SK-N-SH treated with all-trans-retinoic acid at 6 μM for 48 hours (cell line): ENCODE measurements at regions not wholly inside any gene's neighbourhood (a gene's known extent, or its start where the extent isn't known, plus 50 kb on each side); places are given as distances from the start of the nearest gene placed in this dataset.

Experiments used
- ATAC-seq: fragments of 200-7000 bp; cut with Tn5 transposase; 3 replicates; pipeline ENCODE4 v1.9.1; 2020; ENCODE audit warnings: mild to moderate bottlenecking, moderate library complexity
- BACH2 ChIP-seq: fragments of 250-450 bp; sonication (Bioruptor Pico); IDR thresholded peaks from 2 replicates; pipeline ENCODE4 v1.9.0; 2021; ENCODE audit warnings: mild to moderate bottlenecking, borderline replicate concordance
- CSDC2 ChIP-seq: fragments of 250-450 bp; sonication (Bioruptor Pico); IDR thresholded peaks from 2 replicates; pipeline ENCODE4 v1.5.0; 2020; ENCODE audit warnings: mild to moderate bottlenecking, moderate library complexity
- PPARA ChIP-seq: fragments of 250-450 bp; sonication (Bioruptor Pico); IDR thresholded peaks from 2 replicates; pipeline ENCODE4 v1.5.0; 2020; ENCODE audit warnings: mild to moderate bottlenecking, borderline replicate concordance
- RARB ChIP-seq: fragments of 250-450 bp; sonication (Bioruptor Pico); IDR thresholded peaks from 2 replicates; pipeline ENCODE4 v1.8.0; 2021; ENCODE audit warnings: mild to moderate bottlenecking, moderate library complexity
- SNAI2 ChIP-seq: fragments of 250-450 bp; sonication (Bioruptor Pico); IDR thresholded peaks from 2 replicates; pipeline ENCODE4 v1.5.0; 2020; ENCODE audit warnings: mild to moderate bottlenecking, moderate library complexity
- TOX ChIP-seq: fragments of 250-450 bp; sonication (Bioruptor Pico); IDR thresholded peaks from 2 replicates; pipeline ENCODE4 v1.8.0; 2021; ENCODE audit warnings: mild to moderate bottlenecking, moderate library complexity, borderline replicate concordance
- ZC3H10 ChIP-seq: fragments of 250-450 bp; sonication (Bioruptor Pico); IDR thresholded peaks from 2 replicates; pipeline ENCODE4 v1.5.1; 2021; ENCODE audit warnings: mild to moderate bottlenecking, moderate library complexity
- ZFP3 ChIP-seq: fragments of 250-450 bp; sonication (Bioruptor Pico); IDR thresholded peaks from 2 replicates; pipeline ENCODE4 v1.5.0; 2020; ENCODE audit warnings: mild to moderate bottlenecking, moderate library complexity
- ZFP30 ChIP-seq: fragments of 450-650 bp; formaldehyde crosslinking; IDR thresholded peaks from 2 replicates; pipeline ENCODE4 v1.5.0; 2022; ENCODE audit warnings: mild to moderate bottlenecking, moderate library complexity
- ZNF565 ChIP-seq: fragments of 450-650 bp; formaldehyde crosslinking; conservative IDR thresholded peaks from 2 replicates; pipeline ENCODE4 v1.5.0; 2020; ENCODE audit warnings: low read depth, mild to moderate bottlenecking, moderate library complexity
- ZNF70 ChIP-seq: fragments of 450-650 bp; formaldehyde crosslinking; IDR thresholded peaks from 2 replicates; pipeline ENCODE4 v1.5.0; 2020; ENCODE audit warnings: mild to moderate bottlenecking, moderate library complexity
- TF ChIP-seq, protein P1 (sequence below): fragments of 250-450 bp; sonication (Bioruptor Pico); IDR thresholded peaks from 2 replicates; pipeline ENCODE4 v1.8.0; 2020; ENCODE audit warnings: mild to moderate bottlenecking, moderate library complexity, borderline replicate concordance
- TF ChIP-seq, protein P2 (sequence below): fragments of 250-450 bp; sonication (Bioruptor Pico); IDR thresholded peaks from 2 replicates; pipeline ENCODE4 v1.5.0; 2020; ENCODE audit warnings: mild to moderate bottlenecking, moderate library complexity
- TF ChIP-seq, protein P3 (sequence below): fragments of 250-450 bp; sonication (Bioruptor Pico); IDR thresholded peaks from 2 replicates; pipeline ENCODE4 v1.8.0; 2021; ENCODE audit warnings: low read depth, mild to moderate bottlenecking, moderate library complexity, borderline replicate concordance
- TF ChIP-seq, protein P4 (sequence below): fragments of 250-450 bp; sonication (Bioruptor Pico); IDR thresholded peaks from 2 replicates; pipeline ENCODE4 v1.5.1; 2020; ENCODE audit warnings: low read depth, mild to moderate bottlenecking, moderate library complexity
- TF ChIP-seq, protein P5 (sequence below): fragments of 250-450 bp; sonication (Bioruptor Pico); IDR thresholded peaks from 2 replicates; pipeline ENCODE4 v1.5.1; 2021; ENCODE audit warnings: mild to moderate bottlenecking, moderate library complexity

DNA sequence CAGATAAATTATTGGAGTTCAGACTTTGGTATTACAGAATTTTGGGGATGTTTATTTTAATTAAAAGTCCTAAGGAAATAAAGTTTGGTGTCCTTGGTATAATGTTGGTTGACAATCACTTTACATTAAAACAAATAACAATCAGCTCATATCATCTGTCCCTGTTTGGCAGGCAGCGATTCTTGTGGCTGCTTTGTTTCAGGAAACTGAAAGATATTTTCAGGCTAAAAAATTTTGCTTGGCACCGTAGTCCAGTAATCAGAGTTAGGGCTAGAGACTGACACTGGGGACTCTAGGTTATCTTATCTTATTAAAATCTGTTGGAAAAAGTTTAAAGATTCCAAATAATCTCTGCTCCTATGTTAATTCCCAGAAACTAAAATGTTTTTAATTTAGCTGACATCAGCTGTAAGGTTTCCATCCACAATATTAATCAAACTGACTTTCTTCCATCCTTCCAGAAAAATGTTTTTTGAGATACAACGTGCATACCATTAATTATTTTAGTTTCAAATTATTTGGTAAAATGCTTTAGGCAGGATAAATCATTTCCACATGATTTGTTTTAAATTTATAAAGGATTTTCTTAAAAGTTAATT is 97.6 kb downstream of the ZIC5 start:
- TF ChIP-seq, protein P1, sequence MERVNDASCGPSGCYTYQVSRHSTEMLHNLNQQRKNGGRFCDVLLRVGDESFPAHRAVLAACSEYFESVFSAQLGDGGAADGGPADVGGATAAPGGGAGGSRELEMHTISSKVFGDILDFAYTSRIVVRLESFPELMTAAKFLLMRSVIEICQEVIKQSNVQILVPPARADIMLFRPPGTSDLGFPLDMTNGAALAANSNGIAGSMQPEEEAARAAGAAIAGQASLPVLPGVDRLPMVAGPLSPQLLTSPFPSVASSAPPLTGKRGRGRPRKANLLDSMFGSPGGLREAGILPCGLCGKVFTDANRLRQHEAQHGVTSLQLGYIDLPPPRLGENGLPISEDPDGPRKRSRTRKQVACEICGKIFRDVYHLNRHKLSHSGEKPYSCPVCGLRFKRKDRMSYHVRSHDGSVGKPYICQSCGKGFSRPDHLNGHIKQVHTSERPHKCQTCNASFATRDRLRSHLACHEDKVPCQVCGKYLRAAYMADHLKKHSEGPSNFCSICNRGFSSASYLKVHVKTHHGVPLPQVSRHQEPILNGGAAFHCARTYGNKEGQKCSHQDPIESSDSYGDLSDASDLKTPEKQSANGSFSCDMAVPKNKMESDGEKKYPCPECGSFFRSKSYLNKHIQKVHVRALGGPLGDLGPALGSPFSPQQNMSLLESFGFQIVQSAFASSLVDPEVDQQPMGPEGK (CRISPR knock-in tag) = no peak
- TF ChIP-seq PPARA (CRISPR knock-in tag) = no peak
- no peak for ATAC-seq

DNA sequence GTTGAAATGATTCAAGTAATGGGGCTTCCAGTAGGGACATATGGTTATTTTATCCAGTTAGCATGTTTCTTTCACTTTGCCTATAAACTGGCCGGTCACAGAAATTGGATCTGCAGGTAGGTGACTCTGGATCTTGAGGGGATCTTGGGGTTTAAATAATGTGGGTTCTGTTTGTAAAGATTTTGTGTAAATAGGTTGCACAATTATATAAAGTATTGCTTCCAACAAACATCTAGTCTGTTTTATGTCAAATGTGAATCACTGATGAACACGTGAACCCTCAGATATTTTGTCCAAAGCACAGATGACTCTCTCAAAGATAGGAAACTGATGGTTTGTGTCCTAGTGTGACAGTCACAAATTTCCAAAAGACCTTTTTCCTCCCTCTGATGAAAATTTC is 98.4 kb downstream of the ZIC5 start:
- TF ChIP-seq CSDC2 (CRISPR knock-in tag) (no peak), ZNF565 (CRISPR knock-in tag) (no peak), TOX (CRISPR knock-in tag) (no peak), ZC3H10 (no peak), ZNF70 (CRISPR knock-in tag) (no peak)
- TF ChIP-seq, protein P2, sequence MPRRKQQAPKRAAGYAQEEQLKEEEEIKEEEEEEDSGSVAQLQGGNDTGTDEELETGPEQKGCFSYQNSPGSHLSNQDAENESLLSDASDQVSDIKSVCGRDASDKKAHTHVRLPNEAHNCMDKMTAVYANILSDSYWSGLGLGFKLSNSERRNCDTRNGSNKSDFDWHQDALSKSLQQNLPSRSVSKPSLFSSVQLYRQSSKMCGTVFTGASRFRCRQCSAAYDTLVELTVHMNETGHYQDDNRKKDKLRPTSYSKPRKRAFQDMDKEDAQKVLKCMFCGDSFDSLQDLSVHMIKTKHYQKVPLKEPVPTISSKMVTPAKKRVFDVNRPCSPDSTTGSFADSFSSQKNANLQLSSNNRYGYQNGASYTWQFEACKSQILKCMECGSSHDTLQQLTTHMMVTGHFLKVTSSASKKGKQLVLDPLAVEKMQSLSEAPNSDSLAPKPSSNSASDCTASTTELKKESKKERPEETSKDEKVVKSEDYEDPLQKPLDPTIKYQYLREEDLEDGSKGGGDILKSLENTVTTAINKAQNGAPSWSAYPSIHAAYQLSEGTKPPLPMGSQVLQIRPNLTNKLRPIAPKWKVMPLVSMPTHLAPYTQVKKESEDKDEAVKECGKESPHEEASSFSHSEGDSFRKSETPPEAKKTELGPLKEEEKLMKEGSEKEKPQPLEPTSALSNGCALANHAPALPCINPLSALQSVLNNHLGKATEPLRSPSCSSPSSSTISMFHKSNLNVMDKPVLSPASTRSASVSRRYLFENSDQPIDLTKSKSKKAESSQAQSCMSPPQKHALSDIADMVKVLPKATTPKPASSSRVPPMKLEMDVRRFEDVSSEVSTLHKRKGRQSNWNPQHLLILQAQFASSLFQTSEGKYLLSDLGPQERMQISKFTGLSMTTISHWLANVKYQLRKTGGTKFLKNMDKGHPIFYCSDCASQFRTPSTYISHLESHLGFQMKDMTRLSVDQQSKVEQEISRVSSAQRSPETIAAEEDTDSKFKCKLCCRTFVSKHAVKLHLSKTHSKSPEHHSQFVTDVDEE (CRISPR knock-in tag) = no peak
- TF ChIP-seq, protein P3, sequence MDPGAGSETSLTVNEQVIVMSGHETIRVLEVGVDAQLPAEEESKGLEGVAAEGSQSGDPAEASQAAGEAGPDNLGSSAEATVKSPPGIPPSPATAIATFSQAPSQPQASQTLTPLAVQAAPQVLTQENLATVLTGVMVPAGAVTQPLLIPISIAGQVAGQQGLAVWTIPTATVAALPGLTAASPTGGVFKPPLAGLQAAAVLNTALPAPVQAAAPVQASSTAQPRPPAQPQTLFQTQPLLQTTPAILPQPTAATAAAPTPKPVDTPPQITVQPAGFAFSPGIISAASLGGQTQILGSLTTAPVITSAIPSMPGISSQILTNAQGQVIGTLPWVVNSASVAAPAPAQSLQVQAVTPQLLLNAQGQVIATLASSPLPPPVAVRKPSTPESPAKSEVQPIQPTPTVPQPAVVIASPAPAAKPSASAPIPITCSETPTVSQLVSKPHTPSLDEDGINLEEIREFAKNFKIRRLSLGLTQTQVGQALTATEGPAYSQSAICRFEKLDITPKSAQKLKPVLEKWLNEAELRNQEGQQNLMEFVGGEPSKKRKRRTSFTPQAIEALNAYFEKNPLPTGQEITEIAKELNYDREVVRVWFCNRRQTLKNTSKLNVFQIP (CRISPR knock-in tag) = no peak
- ATAC-seq = no peak

DNA sequence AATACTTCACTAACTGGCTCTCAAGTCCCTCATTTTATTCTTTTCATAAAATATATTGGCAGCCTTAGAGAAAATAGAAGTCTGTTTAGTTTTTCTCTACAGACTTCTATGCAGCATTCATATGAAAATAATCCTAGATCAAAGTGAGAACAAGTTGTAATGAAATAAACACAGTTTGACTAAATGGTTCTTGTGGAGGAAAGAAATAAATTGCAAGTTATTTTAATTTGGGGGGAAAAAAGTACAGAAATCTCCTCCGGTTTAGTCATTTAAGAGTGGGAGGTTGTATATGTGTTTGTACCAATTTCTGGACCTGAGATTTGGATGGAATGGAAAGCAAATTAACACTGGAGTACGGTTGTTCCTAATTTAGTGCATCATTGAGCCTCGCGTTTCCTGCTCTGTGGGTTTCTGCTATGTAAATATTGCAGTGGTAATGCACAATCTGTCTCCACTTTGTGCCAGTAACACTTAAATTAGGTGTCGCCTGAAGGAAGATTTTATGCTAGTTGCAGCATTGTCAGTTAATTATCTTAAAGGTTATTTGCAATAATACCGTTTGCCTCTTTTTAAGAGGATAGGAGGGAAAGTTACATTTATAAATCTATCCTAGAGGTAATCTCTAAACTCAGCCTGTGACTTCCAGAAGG is 100.2 kb downstream of the ZIC5 start:
- TF ChIP-seq ZFP3 (CRISPR knock-in tag) (no peak), ZFP30 (no peak), BACH2 (no peak), RARB (CRISPR knock-in tag) (no peak), ZNF70 (CRISPR knock-in tag) (no peak), ZNF565 (CRISPR knock-in tag) (no peak), SNAI2 (CRISPR knock-in tag) (no peak), ZC3H10 (no peak)
- TF ChIP-seq, protein P4, sequence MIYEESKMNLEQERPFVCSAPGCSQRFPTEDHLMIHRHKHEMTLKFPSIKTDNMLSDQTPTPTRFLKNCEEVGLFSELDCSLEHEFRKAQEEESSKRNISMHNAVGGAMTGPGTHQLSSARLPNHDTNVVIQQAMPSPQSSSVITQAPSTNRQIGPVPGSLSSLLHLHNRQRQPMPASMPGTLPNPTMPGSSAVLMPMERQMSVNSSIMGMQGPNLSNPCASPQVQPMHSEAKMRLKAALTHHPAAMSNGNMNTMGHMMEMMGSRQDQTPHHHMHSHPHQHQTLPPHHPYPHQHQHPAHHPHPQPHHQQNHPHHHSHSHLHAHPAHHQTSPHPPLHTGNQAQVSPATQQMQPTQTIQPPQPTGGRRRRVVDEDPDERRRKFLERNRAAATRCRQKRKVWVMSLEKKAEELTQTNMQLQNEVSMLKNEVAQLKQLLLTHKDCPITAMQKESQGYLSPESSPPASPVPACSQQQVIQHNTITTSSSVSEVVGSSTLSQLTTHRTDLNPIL = no peak
- TF ChIP-seq, protein P1 (CRISPR knock-in tag) = no peak
- TF ChIP-seq, protein P2 (CRISPR knock-in tag) = no peak
- TF ChIP-seq, protein P5, sequence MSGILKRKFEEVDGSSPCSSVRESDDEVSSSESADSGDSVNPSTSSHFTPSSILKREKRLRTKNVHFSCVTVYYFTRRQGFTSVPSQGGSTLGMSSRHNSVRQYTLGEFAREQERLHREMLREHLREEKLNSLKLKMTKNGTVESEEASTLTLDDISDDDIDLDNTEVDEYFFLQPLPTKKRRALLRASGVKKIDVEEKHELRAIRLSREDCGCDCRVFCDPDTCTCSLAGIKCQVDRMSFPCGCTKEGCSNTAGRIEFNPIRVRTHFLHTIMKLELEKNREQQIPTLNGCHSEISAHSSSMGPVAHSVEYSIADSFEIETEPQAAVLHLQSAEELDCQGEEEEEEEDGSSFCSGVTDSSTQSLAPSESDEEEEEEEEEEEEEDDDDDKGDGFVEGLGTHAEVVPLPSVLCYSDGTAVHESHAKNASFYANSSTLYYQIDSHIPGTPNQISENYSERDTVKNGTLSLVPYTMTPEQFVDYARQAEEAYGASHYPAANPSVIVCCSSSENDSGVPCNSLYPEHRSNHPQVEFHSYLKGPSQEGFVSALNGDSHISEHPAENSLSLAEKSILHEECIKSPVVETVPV (CRISPR knock-in tag) = no peak
- TF ChIP-seq, all 23 proteins: peak for 0
- ATAC-seq = no peak
